HepG2 (cell line): ENCODE measurements at regions not wholly inside any gene's neighbourhood (a gene's known extent, or its start where the extent isn't known, plus 50 kb on each side); places are given as distances from the start of the nearest gene placed in this dataset.

Experiments
- ATAC-seq: fragments of 200-7000 bp; cut with Tn5 transposase; 3 replicates; pipeline ENCODE4 v1.9.1; 2020; ENCODE audit warnings: mild to moderate bottlenecking, moderate library complexity
- BruUV-seq: library from RNA; stranded (reverse); fragments of 400-500 nt; replicated peaks from 2 replicates; lab custom pipeline; 2021; lab: Mats Ljungman, UMichigan
- CTCF ChIA-PET: fragments of 300-600 bp; formaldehyde crosslinking; extraction: SDS; loops from one replicate; lab custom pipeline; 2021; ENCODE audit warnings: low total read pairs, inconsistent platforms, low intra/inter-chr PET ratio; lab: Yijun Ruan, JAX
- POLR2A ChIA-PET: fragments of 350-600 bp; sonication (Branson Sonifier 250); formaldehyde crosslinking; loops from one replicate; lab custom pipeline; 2020; ENCODE audit warnings: antibody characterized with exemption, inconsistent platforms; lab: Yijun Ruan, JAX
- DNase-seq: peaks from one replicate; pipeline ENCODE4 v3.0.0-alpha.2; 2015; ENCODE audit warnings: low spot score
- FAIRE-seq: peaks from 3 replicates; lab custom pipeline; 2011; peaks lifted over from hg19 to GRCh38; lab: Jason Lieb, UNC
- H2AFZ ChIP-seq: one replicate; pipeline ENCODE4 v1.6.1; 2011; ENCODE audit warnings: low read length, inconsistent platforms
- H3K27ac ChIP-seq: fragments of 300-600 bp; 3 replicates; pipeline ENCODE4 v1.8.0; 2011; ENCODE audit warnings: mixed run types, mild to moderate bottlenecking, mixed read lengths, low read length, inconsistent platforms; ENCODE audit not compliant: insufficient read depth; ENCODE audit errors: extremely low read length
- H3K27me3 ChIP-seq, 2 experiments: fragments of 200-600 bp in 1 of 2; 2 replicates in 1 of 2; 3 replicates in 1 of 2; pipeline versions ENCODE4 v1.6.0 to v1.8.0; 2011; ENCODE audit warnings: low read length in 2 of 2, mild to moderate bottlenecking in 2 of 2, moderate library complexity in 2 of 2, inconsistent platforms in 1 of 2; ENCODE audit not compliant: insufficient read depth in 2 of 2, control insufficient read depth in 1 of 2
- H3K36me3 ChIP-seq, 2 experiments: fragments of 200-600 bp in 1 of 2; replicated peaks in 1 of 2; 2 replicates in 1 of 2; 3 replicates in 1 of 2; pipeline versions ENCODE4 v1.5.1 to v1.8.0; 2011; ENCODE audit warnings: low read length in 2 of 2, inconsistent platforms in 1 of 2; ENCODE audit not compliant: insufficient read depth in 2 of 2, control insufficient read depth in 1 of 2
- H3K4me1 ChIP-seq: 2 replicates; pipeline ENCODE4 v1.5.1; 2012; ENCODE audit warnings: low read length, inconsistent platforms; ENCODE audit not compliant: insufficient read depth
- H3K4me2 ChIP-seq: 2 replicates; pipeline ENCODE4 v1.6.0; 2011; ENCODE audit warnings: low read depth, low read length, inconsistent platforms
- H3K4me3 ChIP-seq, 3 experiments: fragments of 200-600 bp in 1 of 3; sonication (generic), shearing (Covaris generic) in 1 of 3; replicated peaks in 1 of 3; 2 replicates each; pipeline ENCODE4 v1.5.1; 2011 to 2016; ENCODE audit warnings: low read length in 3 of 3, inconsistent platforms in 2 of 3, low read depth in 2 of 3, mild to moderate bottlenecking in 2 of 3, control low read depth in 1 of 3, mixed read lengths in 1 of 3; ENCODE audit not compliant: insufficient read depth in 1 of 3
- H3K79me2 ChIP-seq: one replicate; pipeline ENCODE4 v1.6.1; 2011; ENCODE audit warnings: low read length, inconsistent platforms; ENCODE audit not compliant: insufficient read depth
- H3K9ac ChIP-seq: 2 replicates; pipeline ENCODE4 v1.6.0; 2011; ENCODE audit warnings: mild to moderate bottlenecking, low read depth, low read length, inconsistent platforms; ENCODE audit not compliant: insufficient read depth
- H3K9me3 ChIP-seq: 2 replicates; pipeline ENCODE4 v1.5.1; 2012; ENCODE audit warnings: mild to moderate bottlenecking, low read length
- H4K20me1 ChIP-seq: 2 replicates; pipeline ENCODE4 v1.6.0; 2011; ENCODE audit warnings: inconsistent platforms, mild to moderate bottlenecking, low read length, moderate library complexity; ENCODE audit not compliant: insufficient read depth
- FOXP1 ChIP-seq, 2 experiments: fragments of 450-650 bp in 1 of 2; IDR thresholded peaks; 2 replicates each; pipeline ENCODE4 v1.6.1; 2017 to 2018; ENCODE audit warnings: antibody characterized with exemption in 1 of 2
- GATAD2A ChIP-seq: IDR thresholded peaks from 2 replicates; pipeline ENCODE4 v1.6.1; 2016
- HIVEP1 ChIP-seq: sonication (generic); formaldehyde crosslinking; IDR thresholded peaks from 2 replicates; pipeline ENCODE4 v1.4.0; 2020; ENCODE audit warnings: mild to moderate bottlenecking, missing genetic modification reagents
- MEF2D ChIP-seq: sonication (generic); formaldehyde crosslinking; IDR thresholded peaks from 2 replicates; pipeline ENCODE4 v1.5.1; 2020; ENCODE audit warnings: mild to moderate bottlenecking, missing genetic modification reagents
- MTF1 ChIP-seq: sonication (generic); formaldehyde crosslinking; IDR thresholded peaks from 2 replicates; pipeline ENCODE4 v1.5.0; 2020; ENCODE audit warnings: missing genetic modification reagents
- NFKBIZ ChIP-seq: IDR thresholded peaks from 2 replicates; pipeline ENCODE4 v1.6.1; 2018; ENCODE audit warnings: missing genetic modification reagents, missing compliant biosample characterization
- ZNF562 ChIP-seq: sonication (generic); formaldehyde crosslinking; IDR thresholded peaks from 2 replicates; pipeline ENCODE4 v1.8.0; 2022; ENCODE audit warnings: missing genetic modification reagents, borderline replicate concordance
- ZNF710 ChIP-seq: sonication (generic); formaldehyde crosslinking; IDR thresholded peaks from 2 replicates; pipeline ENCODE4 v1.5.0; 2020; ENCODE audit warnings: mild to moderate bottlenecking, missing genetic modification reagents, borderline replicate concordance
- ZSCAN21 ChIP-seq: sonication (generic); formaldehyde crosslinking; IDR thresholded peaks from 2 replicates; pipeline ENCODE4 v1.8.0; 2022; ENCODE audit warnings: mild to moderate bottlenecking, missing genetic modification reagents, moderate library complexity, borderline replicate concordance
- WGBS: methylation state at CpG from one replicate; pipeline ENCODE4 v1.1.6; 2017; ENCODE audit warnings: low lambda C conversion rate; 5-methylcytosine and 5-hydroxymethylcytosine counted together
- in situ Hi-C: cut with HindIII; loops from 2 replicates; pipeline ENCODE4 v1.10.0; 2017; ENCODE audit warnings: low pct_unique_long_range_greater_than_20kb; ENCODE audit not compliant: extremely low pct_ligation_motif_present
- intact Hi-C: fragments of 100-400 bp; cut with micrococcal nuclease; formaldehyde crosslinking; loops from one replicate; pipeline ENCODE4 v1.10.0; 2022; ENCODE audit not compliant: unreplicated experiment

DNA sequence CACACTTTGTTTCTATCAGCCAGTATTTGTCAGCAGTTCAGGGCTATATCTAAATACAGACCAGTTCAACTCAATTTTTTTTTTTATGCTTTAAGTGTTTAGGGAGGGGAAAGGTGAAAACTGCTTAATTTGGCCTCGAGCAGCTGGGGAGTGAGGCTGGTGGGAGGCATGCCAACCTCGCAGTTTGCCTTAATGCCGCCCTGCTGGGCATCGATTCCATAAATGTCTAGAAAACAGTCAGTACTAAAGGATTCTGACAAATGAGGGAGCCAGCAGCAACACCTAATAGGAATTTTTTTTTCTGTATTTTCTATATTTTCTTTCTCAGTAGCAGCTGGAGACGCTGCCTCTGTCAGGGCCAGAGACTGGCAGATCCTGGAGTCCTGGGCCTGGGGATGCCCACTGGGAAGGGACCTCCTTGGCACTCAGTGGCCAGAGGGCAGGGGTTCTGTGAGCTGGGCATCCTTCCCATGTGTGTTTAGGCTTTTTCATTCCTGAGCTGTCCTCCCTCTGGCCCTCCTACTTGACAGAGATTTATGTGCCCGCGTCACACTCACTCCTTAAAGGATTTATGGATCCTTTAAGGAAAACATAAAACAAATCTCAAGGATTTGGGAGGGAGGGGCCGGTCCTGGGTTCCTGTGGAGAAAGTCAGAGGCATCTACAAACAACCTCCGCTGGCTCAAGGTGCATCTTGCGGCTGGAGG lies 117.8 kb downstream of the WNT5A start:
- H3K4me3 ChIP-seq, result no peak overlapping the region
- DNase-seq, result no peak
- H3K27ac ChIP-seq, result no peak overlapping the region
- no peak overlapping the region for H3K4me2 ChIP-seq
- no peak overlapping the region for H2AFZ ChIP-seq
- ATAC-seq, result no peak
- intact Hi-C loops (no loop called here), in situ Hi-C loops (no loop called here)
- TF ChIP-seq HIVEP1 (CRISPR knock-in tag) (no peak), MTF1 (CRISPR knock-in tag) (no peak), ZNF562 (CRISPR knock-in tag) (no peak), GATAD2A (CRISPR knock-in tag) (no peak), MEF2D (CRISPR knock-in tag) (no peak), FOXP1 (IDR thresholded peaks at IDR 0.05) (no peak), FOXP1 (CRISPR knock-in tag; IDR thresholded peaks at IDR 0.05) (no peak), NFKBIZ (CRISPR knock-in tag) (no peak), ZSCAN21 (CRISPR knock-in tag) (no peak)
- H3K36me3 ChIP-seq, result no peaks in the 10 kb centered on the region
- 40% methylated on average over 10 of the region's 10 CpGs for WGBS
- no peaks in the 10 kb centered on the region for H3K27me3 ChIP-seq
- ChIA-PET CTCF (no interaction called here), POLR2A (no interaction called here)
- H3K9ac ChIP-seq, result no peak overlapping the region
- no TSS peak for BruUV-seq
- no peak for FAIRE-seq
- no peaks in the 10 kb centered on the region for H3K79me2 ChIP-seq
- no peaks in the 10 kb centered on the region for H4K20me1 ChIP-seq
- no peaks in the 10 kb centered on the region for H3K9me3 ChIP-seq
- no peaks in the 10 kb centered on the region for H3K4me1 ChIP-seq

DNA sequence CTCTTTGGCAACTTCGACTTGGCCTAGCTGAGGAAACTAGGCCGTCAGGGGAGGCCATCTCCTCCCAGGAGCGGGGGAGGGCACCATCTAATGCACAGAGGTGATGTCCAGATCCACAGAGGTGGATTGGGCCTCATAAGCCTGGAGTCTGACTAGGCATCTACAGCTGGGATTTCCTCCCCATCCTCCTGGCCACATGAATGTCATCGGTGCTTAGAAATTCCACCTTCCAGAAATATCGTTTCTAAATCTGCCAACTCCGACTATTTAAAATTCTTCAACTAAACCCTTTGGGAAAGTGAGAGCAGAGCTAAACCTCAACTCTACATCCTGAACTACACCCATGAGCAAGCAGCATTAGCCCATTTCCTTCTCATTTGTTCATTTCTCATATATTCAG lies 118.7 kb downstream of the WNT5A start:
- DNase-seq (no peak), ATAC-seq (no peak), FAIRE-seq (no peak)
- no peaks in the 10 kb centered on the region for H3K79me2 ChIP-seq
- intact Hi-C loops (no loop called here), in situ Hi-C loops (no loop called here)
- H3K36me3 ChIP-seq, result no peaks in the 10 kb centered on the region
- H3K9me3 ChIP-seq, result no peaks in the 10 kb centered on the region
- CTCF ChIA-PET, result no interaction called here
- no peak overlapping the region for H3K9ac ChIP-seq
- no peaks in the 10 kb centered on the region for H4K20me1 ChIP-seq
- no peak for TF ChIP-seq ZNF710
- H3K27ac ChIP-seq, result no peak overlapping the region
- POLR2A ChIA-PET, result no interaction called here
- H3K4me3 ChIP-seq, result no peak overlapping the region
- WGBS, result 25% methylated on average over 3 of the region's 6 CpGs
- H2AFZ ChIP-seq, result no peak overlapping the region
- H3K4me2 ChIP-seq, result no peak overlapping the region
- H3K4me1 ChIP-seq, result no peaks in the 10 kb centered on the region
- H3K27me3 ChIP-seq, result no peaks in the 10 kb centered on the region
- no TSS peak for BruUV-seq
